ENCODE measurements at regions not wholly inside any gene's neighbourhood (a gene's known extent, or its start where the extent isn't known, plus 50 kb on each side); places are given as distances from the start of the nearest gene placed in this dataset.

GRCh38 chr1:199875337-199875736, 152.2 kb upstream of the NR5A2 start:
- Histone ChIP-seq H3K27me3 (ENCODE audit: control insufficient read depth in 3 of 3, insufficient read depth in 3 of 3, low read depth in 1 of 3, low read length in 3 of 3) (no peaks in the 10 kb centered on the region), H2AFZ (ENCODE audit: low read length) (no peak overlapping the region), H2BK15ac (ENCODE audit: low read length) (no peak overlapping the region), H3K79me1 (ENCODE audit: low read depth, low read length) (no peaks in the 10 kb centered on the region), H3K4me2 (ENCODE audit: insufficient read depth, low read length, poor library complexity, severe bottlenecking) (no peak overlapping the region), H3K36me3 (replicated peaks in 1 of 2; ENCODE audit: control insufficient read depth in 2 of 2, insufficient read depth in 2 of 2, low read length in 2 of 2) (no peaks in the 10 kb centered on the region), H3K14ac (ENCODE audit: low read length) (no peak overlapping the region), H3K4me3 (ENCODE audit: low read length in 2 of 2) (no peak overlapping the region), H3K27ac (replicated peaks; ENCODE audit: low read length) (no peak overlapping the region), H3K4ac (ENCODE audit: low read length) (no peak overlapping the region), H2BK5ac (ENCODE audit: low read length) (no peak overlapping the region), H3K23ac (ENCODE audit: low read depth, low read length, poor library complexity) (no peak overlapping the region), H3K18ac (ENCODE audit: low read length) (no peak overlapping the region), H3K9me3 (replicated peaks in 1 of 2; ENCODE audit: control insufficient read depth in 2 of 2, insufficient read depth in 1 of 2, low read depth in 1 of 2, low read length in 2 of 2) (no peaks in the 10 kb centered on the region), H3K4me1 (ENCODE audit: control insufficient read depth in 2 of 2, insufficient read depth in 1 of 2, low read depth in 1 of 2, low read length in 2 of 2) (peaks cover 0 to 2% of the 10 kb centered on the region in 2 donors), H4K91ac (ENCODE audit: low read depth, low read length, poor library complexity) (no peak overlapping the region), H2BK120ac (ENCODE audit: low read depth, low read length) (no peak overlapping the region), H4K8ac (ENCODE audit: low read depth, low read length) (no peak overlapping the region), H2BK12ac (ENCODE audit: low read length) (no peak overlapping the region), H2AK5ac (ENCODE audit: low read depth, low read length) (no peak overlapping the region), H3K9ac (ENCODE audit: low read depth, low read length, poor library complexity) (no peak overlapping the region)
- WGBS, 2 donors (ENCODE audit: extremely low coverage in 2 of 2, insufficient read length in 2 of 2, insufficient replicate concordance in 1 of 2), result no CpG with 5 or more reads among the region's 3 CpGs
- DNase-seq (ENCODE audit: low spot score), result no peak

GRCh38 chr1:199875856-199876255, 151.7 kb upstream of the NR5A2 start:
- Histone ChIP-seq H3K9me3 (replicated peaks in 1 of 2; ENCODE audit: control insufficient read depth in 2 of 2, insufficient read depth in 1 of 2, low read depth in 1 of 2, low read length in 2 of 2) (no peaks in the 10 kb centered on the region), H2BK120ac (ENCODE audit: low read depth, low read length) (no peak overlapping the region), H4K91ac (ENCODE audit: low read depth, low read length, poor library complexity) (no peak overlapping the region), H3K79me1 (ENCODE audit: low read depth, low read length) (no peaks in the 10 kb centered on the region), H3K27ac (replicated peaks; ENCODE audit: low read length) (no peak overlapping the region), H2AK5ac (ENCODE audit: low read depth, low read length) (no peak overlapping the region), H2BK12ac (ENCODE audit: low read length) (no peak overlapping the region), H4K8ac (ENCODE audit: low read depth, low read length) (no peak overlapping the region), H3K4me3 (ENCODE audit: low read length in 2 of 2) (no peak overlapping the region), H3K36me3 (replicated peaks in 1 of 2; ENCODE audit: control insufficient read depth in 2 of 2, insufficient read depth in 2 of 2, low read length in 2 of 2) (no peaks in the 10 kb centered on the region), H2BK15ac (ENCODE audit: low read length) (no peak overlapping the region), H3K14ac (ENCODE audit: low read length) (no peak overlapping the region), H3K4me2 (ENCODE audit: insufficient read depth, low read length, poor library complexity, severe bottlenecking) (no peak overlapping the region), H3K27me3 (ENCODE audit: control insufficient read depth in 3 of 3, insufficient read depth in 3 of 3, low read depth in 1 of 3, low read length in 3 of 3) (no peaks in the 10 kb centered on the region), H3K9ac (ENCODE audit: low read depth, low read length, poor library complexity) (no peak overlapping the region), H2BK5ac (ENCODE audit: low read length) (no peak overlapping the region), H3K4ac (ENCODE audit: low read length) (no peak overlapping the region), H2AFZ (ENCODE audit: low read length) (no peak overlapping the region), H3K4me1 (ENCODE audit: control insufficient read depth in 2 of 2, insufficient read depth in 1 of 2, low read depth in 1 of 2, low read length in 2 of 2) (peaks cover 0 to 2% of the 10 kb centered on the region in 2 donors), H3K18ac (ENCODE audit: low read length) (no peak overlapping the region), H3K23ac (ENCODE audit: low read depth, low read length, poor library complexity) (no peak overlapping the region)
- WGBS, 2 donors (ENCODE audit: extremely low coverage in 2 of 2, insufficient read length in 2 of 2, insufficient replicate concordance in 1 of 2), result no CpG with 5 or more reads among the region's 6 CpGs
- DNase-seq (ENCODE audit: low spot score), result no peak

- Histone ChIP-seq H3K79me1 (ENCODE audit: low read depth, low read length) (no peaks in the 10 kb centered on the region), H2BK120ac (ENCODE audit: low read depth, low read length) (no peak overlapping the region), H3K9ac (ENCODE audit: low read depth, low read length, poor library complexity) (no peak overlapping the region)
These were observed 149.8 kb upstream of the NR5A2 start for GRCh38 chr1:199877526-199878384.

GRCh38 chr1:199878823-199879222, 148.7 kb upstream of the NR5A2 start:
- H2BK5ac ChIP-seq (ENCODE audit: low read length), result no peak overlapping the region
- H3K18ac ChIP-seq (ENCODE audit: low read length), result no peak overlapping the region
- no peak for DNase-seq (ENCODE audit: low spot score)
- H3K27ac ChIP-seq (replicated peaks; ENCODE audit: low read length), result no peak overlapping the region
- no peaks in the 10 kb centered on the region for H3K9me3 ChIP-seq (replicated peaks in 1 of 2; ENCODE audit: control insufficient read depth in 2 of 2, insufficient read depth in 1 of 2, low read depth in 1 of 2, low read length in 2 of 2)
- H3K79me1 ChIP-seq (ENCODE audit: low read depth, low read length), result no peaks in the 10 kb centered on the region
- H3K4ac ChIP-seq (ENCODE audit: low read length), result no peak overlapping the region
- no peak overlapping the region for H3K14ac ChIP-seq (ENCODE audit: low read length)
- no peak overlapping the region for H2BK12ac ChIP-seq (ENCODE audit: low read length)
- H4K8ac ChIP-seq (ENCODE audit: low read depth, low read length), result no peak overlapping the region
- H2BK15ac ChIP-seq (ENCODE audit: low read length), result no peak overlapping the region
- no peak overlapping the region for H4K91ac ChIP-seq (ENCODE audit: low read depth, low read length, poor library complexity)
- no peaks in the 10 kb centered on the region for H3K27me3 ChIP-seq (ENCODE audit: control insufficient read depth in 3 of 3, insufficient read depth in 3 of 3, low read depth in 1 of 3, low read length in 3 of 3)
- no peaks in the 10 kb centered on the region for H3K4me1 ChIP-seq (ENCODE audit: control insufficient read depth in 2 of 2, insufficient read depth in 1 of 2, low read depth in 1 of 2, low read length in 2 of 2)
- no peak overlapping the region for H2BK120ac ChIP-seq (ENCODE audit: low read depth, low read length)
- H3K4me2 ChIP-seq (ENCODE audit: insufficient read depth, low read length, poor library complexity, severe bottlenecking), result no peak overlapping the region
- no peak overlapping the region for H3K4me3 ChIP-seq (ENCODE audit: low read length in 2 of 2)
- no CpG with 5 or more reads among the region's 4 CpGs for WGBS, 2 donors (ENCODE audit: extremely low coverage in 2 of 2, insufficient read length in 2 of 2, insufficient replicate concordance in 1 of 2)
- no peak overlapping the region for H3K9ac ChIP-seq (ENCODE audit: low read depth, low read length, poor library complexity)
- H2AFZ ChIP-seq (ENCODE audit: low read length), result no peak overlapping the region
- H3K36me3 ChIP-seq (replicated peaks in 1 of 2; ENCODE audit: control insufficient read depth in 2 of 2, insufficient read depth in 2 of 2, low read length in 2 of 2), result no peaks in the 10 kb centered on the region
- no peak overlapping the region for H2AK5ac ChIP-seq (ENCODE audit: low read depth, low read length)
- no peak overlapping the region for H3K23ac ChIP-seq (ENCODE audit: low read depth, low read length, poor library complexity)

More at GRCh38 chr1:199877526-199878384, 149.8 kb upstream of the NR5A2 start:
- no peak overlapping the region for H2BK12ac ChIP-seq (ENCODE audit: low read length)
- H3K4me1 ChIP-seq (ENCODE audit: control insufficient read depth in 2 of 2, insufficient read depth in 1 of 2, low read depth in 1 of 2, low read length in 2 of 2), result peaks cover 0 to 2% of the 10 kb centered on the region in 2 donors
- H3K4me3 ChIP-seq (ENCODE audit: low read length in 2 of 2), result no peak overlapping the region
- no peak overlapping the region for H2AK5ac ChIP-seq (ENCODE audit: low read depth, low read length)
- H2AFZ ChIP-seq (ENCODE audit: low read length), result no peak overlapping the region
- H2BK15ac ChIP-seq (ENCODE audit: low read length), result no peak overlapping the region
- no peak overlapping the region for H3K4ac ChIP-seq (ENCODE audit: low read length)
- DNase-seq (ENCODE audit: low spot score), result no peak
- H4K91ac ChIP-seq (ENCODE audit: low read depth, low read length, poor library complexity), result no peak overlapping the region
- no peaks in the 10 kb centered on the region for H3K9me3 ChIP-seq (replicated peaks in 1 of 2; ENCODE audit: control insufficient read depth in 2 of 2, insufficient read depth in 1 of 2, low read depth in 1 of 2, low read length in 2 of 2)
- H3K4me2 ChIP-seq (ENCODE audit: insufficient read depth, low read length, poor library complexity, severe bottlenecking), result no peak overlapping the region
- no peak overlapping the region for H3K18ac ChIP-seq (ENCODE audit: low read length)
- H3K27me3 ChIP-seq (ENCODE audit: control insufficient read depth in 3 of 3, insufficient read depth in 3 of 3, low read depth in 1 of 3, low read length in 3 of 3), result no peaks in the 10 kb centered on the region
- no CpG with 5 or more reads among the region's 7 CpGs for WGBS, 2 donors (ENCODE audit: extremely low coverage in 2 of 2, insufficient read length in 2 of 2, insufficient replicate concordance in 1 of 2)
- H3K14ac ChIP-seq (ENCODE audit: low read length), result no peak overlapping the region
- no peak overlapping the region for H4K8ac ChIP-seq (ENCODE audit: low read depth, low read length)
- H3K36me3 ChIP-seq (replicated peaks in 1 of 2; ENCODE audit: control insufficient read depth in 2 of 2, insufficient read depth in 2 of 2, low read length in 2 of 2), result no peaks in the 10 kb centered on the region
- no peak overlapping the region for H2BK5ac ChIP-seq (ENCODE audit: low read length)
- H3K27ac ChIP-seq (replicated peaks; ENCODE audit: low read length), result no peak overlapping the region
- H3K23ac ChIP-seq (ENCODE audit: low read depth, low read length, poor library complexity), result no peak overlapping the region
